ENCODE measurements at regions not wholly inside any gene's neighbourhood (a gene's known extent, or its start where the extent isn't known, plus 50 kb on each side); places are given as distances from the start of the nearest gene placed in this dataset.

DNA sequence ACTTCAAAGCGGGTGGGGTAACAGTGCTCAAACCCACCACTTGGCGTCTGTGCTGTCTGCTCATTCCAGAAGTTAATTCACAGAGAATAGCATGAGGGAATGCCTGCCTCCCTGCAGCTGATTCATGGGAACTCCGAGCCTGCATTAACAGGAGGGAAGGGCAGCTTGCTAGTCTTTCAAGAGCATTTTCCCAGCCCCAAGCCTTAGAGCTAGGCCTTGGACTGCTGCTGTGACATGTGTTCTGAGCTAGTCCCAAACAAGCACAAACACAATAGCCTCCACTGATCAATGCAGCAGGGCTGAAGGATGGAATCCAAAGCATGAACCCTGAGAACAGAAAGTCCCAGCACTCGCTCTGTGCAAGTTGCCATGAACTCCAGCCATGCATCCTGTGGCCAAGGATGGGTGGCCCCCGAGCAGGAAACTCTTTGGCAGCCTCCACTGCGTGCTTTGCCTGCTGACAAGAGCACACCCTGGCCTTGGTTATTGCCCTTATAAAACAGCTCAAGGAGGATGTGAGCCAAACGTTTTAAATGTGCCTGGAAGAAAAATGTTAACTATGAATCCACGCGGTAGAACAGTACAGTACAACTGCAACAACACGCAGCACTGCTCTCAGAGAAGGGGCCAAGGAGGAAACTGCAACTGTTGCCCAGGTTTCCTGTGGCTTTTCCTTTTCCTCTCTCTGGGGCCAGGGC, 653.1 kb upstream of the KLF4 start:
- Histone ChIP-seq H3K27ac (ENCODE audit: low read depth, low read length) (peak overlapping the region; percentile 61), H3K27me3 (ENCODE audit: control insufficient read depth in 3 of 3, insufficient read depth in 3 of 3, low read length in 3 of 3) (no peaks in the 10 kb centered on the region), H3K9ac (ENCODE audit: low read depth in 1 of 3, low read length in 3 of 3) (peak overlapping the region in 2 of 3 donors; percentile 17 to 54), H3K4me1 (ENCODE audit: control insufficient read depth in 3 of 3, insufficient read depth in 3 of 3, low read length in 3 of 3) (peaks cover 14 to 22% (median 15%) of the 10 kb centered on the region in 3 donors), H3K4me3 (ENCODE audit: low read length in 3 of 3) (peak overlapping the region in 1 of 3 donors; percentile 1), H3K36me3 (ENCODE audit: control insufficient read depth in 3 of 3, insufficient read depth in 3 of 3, low read length in 3 of 3) (no peaks in the 10 kb centered on the region), H3K9me3 (ENCODE audit: control insufficient read depth in 3 of 3, low read length in 3 of 3) (no peaks in the 10 kb centered on the region)

DNA sequence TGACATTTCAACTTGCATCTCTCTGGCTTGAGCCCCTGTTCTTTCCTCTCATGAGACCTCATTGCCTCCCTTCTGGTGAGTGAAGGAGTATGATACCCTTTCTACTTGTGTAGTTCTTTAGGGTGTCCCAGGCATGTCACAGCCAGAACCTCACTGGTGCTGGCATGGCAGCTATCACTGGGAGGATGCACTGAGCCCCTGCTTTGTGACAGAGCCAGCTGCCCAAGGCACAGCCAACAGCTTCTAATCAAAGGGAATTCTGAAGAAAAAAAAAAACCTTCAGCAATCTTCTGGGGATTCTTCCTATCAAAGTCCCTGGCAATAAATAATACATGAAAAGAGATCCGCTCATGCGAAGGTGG, 652.6 kb upstream of the KLF4 start:
- no peaks in the 10 kb centered on the region for H3K9me3 ChIP-seq (ENCODE audit: control insufficient read depth in 3 of 3, low read length in 3 of 3)
- no peaks in the 10 kb centered on the region for H3K27me3 ChIP-seq (ENCODE audit: control insufficient read depth in 3 of 3, insufficient read depth in 3 of 3, low read length in 3 of 3)
- H3K36me3 ChIP-seq (ENCODE audit: control insufficient read depth in 3 of 3, insufficient read depth in 3 of 3, low read length in 3 of 3) = no peaks in the 10 kb centered on the region
- peak overlapping the region in 1 of 3 donors; percentile 54 for H3K9ac ChIP-seq (ENCODE audit: low read depth in 1 of 3, low read length in 3 of 3)
- peaks cover 16 to 28% (median 16%) of the 10 kb centered on the region in 3 donors for H3K4me1 ChIP-seq (ENCODE audit: control insufficient read depth in 3 of 3, insufficient read depth in 3 of 3, low read length in 3 of 3)
- H3K4me3 ChIP-seq (ENCODE audit: low read length in 3 of 3) = no peak overlapping the region
- H3K27ac ChIP-seq (ENCODE audit: low read depth, low read length) = peak overlapping the region; percentile 61

DNA sequence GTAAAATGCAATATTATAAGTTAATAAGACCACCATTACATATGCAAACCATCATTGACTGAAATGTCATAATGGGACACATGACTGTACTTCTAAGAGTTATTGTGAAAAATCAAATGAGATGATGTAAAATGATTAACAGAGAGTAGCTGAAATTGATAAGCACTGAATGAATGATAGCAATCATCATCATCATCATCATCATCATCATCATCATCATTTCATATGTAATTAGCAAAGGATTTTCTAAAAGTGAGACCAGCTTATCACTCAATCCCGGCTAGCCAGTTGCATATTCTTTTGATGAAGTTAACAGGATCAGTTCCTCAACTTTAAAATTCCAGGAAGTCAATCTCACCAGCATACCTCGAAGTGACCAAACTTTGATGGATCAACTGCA, 650.3 kb upstream of the KLF4 start:
- H3K9me3 ChIP-seq (ENCODE audit: control insufficient read depth in 3 of 3, low read length in 3 of 3) = no peaks in the 10 kb centered on the region
- H3K27me3 ChIP-seq (ENCODE audit: control insufficient read depth in 3 of 3, insufficient read depth in 3 of 3, low read length in 3 of 3) = no peaks in the 10 kb centered on the region
- H3K36me3 ChIP-seq (ENCODE audit: control insufficient read depth in 3 of 3, insufficient read depth in 3 of 3, low read length in 3 of 3) = no peaks in the 10 kb centered on the region
- H3K4me1 ChIP-seq (ENCODE audit: control insufficient read depth in 3 of 3, insufficient read depth in 3 of 3, low read length in 3 of 3) = peaks cover 19 to 28% (median 21%) of the 10 kb centered on the region in 3 donors
- H3K27ac ChIP-seq (ENCODE audit: low read depth, low read length) = no peak overlapping the region
- no peak overlapping the region for H3K9ac ChIP-seq (ENCODE audit: low read depth in 1 of 3, low read length in 3 of 3)
- no peak overlapping the region for H3K4me3 ChIP-seq (ENCODE audit: low read length in 3 of 3)

DNA sequence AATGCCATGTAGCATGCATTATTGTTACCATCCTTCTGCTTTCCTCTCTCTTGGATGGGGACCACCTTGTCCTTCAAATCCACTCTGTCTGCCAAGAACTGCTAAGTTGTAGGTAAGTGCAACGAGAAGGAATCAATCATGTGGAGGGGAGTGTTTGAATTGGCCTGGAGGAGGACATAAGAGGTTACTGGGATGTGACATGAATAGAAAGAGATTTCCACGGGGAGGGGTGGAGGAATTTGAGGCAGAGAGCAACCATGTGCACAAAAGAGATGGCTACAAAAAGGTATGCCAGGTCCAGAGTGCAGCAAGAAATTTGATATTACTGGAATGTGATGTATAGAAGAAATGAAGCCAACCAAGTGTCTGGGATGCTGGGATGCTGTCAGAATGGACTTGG, 648.9 kb upstream of the KLF4 start:
- Histone ChIP-seq H3K27ac (ENCODE audit: low read depth, low read length) (no peak overlapping the region), H3K36me3 (ENCODE audit: control insufficient read depth in 3 of 3, insufficient read depth in 3 of 3, low read length in 3 of 3) (no peaks in the 10 kb centered on the region), H3K27me3 (ENCODE audit: control insufficient read depth in 3 of 3, insufficient read depth in 3 of 3, low read length in 3 of 3) (no peaks in the 10 kb centered on the region), H3K4me1 (ENCODE audit: control insufficient read depth in 3 of 3, insufficient read depth in 3 of 3, low read length in 3 of 3) (peaks cover 19 to 28% (median 21%) of the 10 kb centered on the region in 3 donors), H3K9me3 (ENCODE audit: control insufficient read depth in 3 of 3, low read length in 3 of 3) (no peaks in the 10 kb centered on the region), H3K4me3 (ENCODE audit: low read length in 3 of 3) (no peak overlapping the region), H3K9ac (ENCODE audit: low read depth in 1 of 3, low read length in 3 of 3) (no peak overlapping the region)

DNA sequence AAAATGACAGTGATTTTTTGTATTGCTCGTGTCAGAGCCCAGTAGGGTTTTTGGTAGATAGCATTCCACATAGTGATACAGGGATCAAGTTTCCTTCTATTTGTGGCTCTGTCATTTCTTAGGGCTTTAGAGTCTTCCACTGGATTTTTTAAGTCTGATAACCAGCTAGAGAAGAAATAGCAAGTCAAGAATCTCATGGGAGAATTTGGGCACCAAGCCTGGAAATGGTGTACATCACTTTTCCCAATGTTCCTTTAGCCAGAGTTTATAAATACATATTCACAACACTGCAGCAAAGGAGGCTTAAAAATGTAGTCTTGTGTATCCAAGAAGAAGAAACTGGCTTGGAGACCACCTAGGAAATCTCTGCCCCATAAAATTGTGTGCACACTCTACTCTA, 647.1 kb upstream of the KLF4 start:
- Histone ChIP-seq H3K27ac (ENCODE audit: low read depth, low read length) (no peak overlapping the region), H3K4me3 (ENCODE audit: low read length in 3 of 3) (no peak overlapping the region), H3K36me3 (ENCODE audit: control insufficient read depth in 3 of 3, insufficient read depth in 3 of 3, low read length in 3 of 3) (no peaks in the 10 kb centered on the region), H3K4me1 (ENCODE audit: control insufficient read depth in 3 of 3, insufficient read depth in 3 of 3, low read length in 3 of 3) (peaks cover 4 to 12% (median 8%) of the 10 kb centered on the region in 3 donors), H3K9me3 (ENCODE audit: control insufficient read depth in 3 of 3, low read length in 3 of 3) (no peaks in the 10 kb centered on the region), H3K27me3 (ENCODE audit: control insufficient read depth in 3 of 3, insufficient read depth in 3 of 3, low read length in 3 of 3) (no peaks in the 10 kb centered on the region), H3K9ac (ENCODE audit: low read depth in 1 of 3, low read length in 3 of 3) (no peak overlapping the region)

DNA sequence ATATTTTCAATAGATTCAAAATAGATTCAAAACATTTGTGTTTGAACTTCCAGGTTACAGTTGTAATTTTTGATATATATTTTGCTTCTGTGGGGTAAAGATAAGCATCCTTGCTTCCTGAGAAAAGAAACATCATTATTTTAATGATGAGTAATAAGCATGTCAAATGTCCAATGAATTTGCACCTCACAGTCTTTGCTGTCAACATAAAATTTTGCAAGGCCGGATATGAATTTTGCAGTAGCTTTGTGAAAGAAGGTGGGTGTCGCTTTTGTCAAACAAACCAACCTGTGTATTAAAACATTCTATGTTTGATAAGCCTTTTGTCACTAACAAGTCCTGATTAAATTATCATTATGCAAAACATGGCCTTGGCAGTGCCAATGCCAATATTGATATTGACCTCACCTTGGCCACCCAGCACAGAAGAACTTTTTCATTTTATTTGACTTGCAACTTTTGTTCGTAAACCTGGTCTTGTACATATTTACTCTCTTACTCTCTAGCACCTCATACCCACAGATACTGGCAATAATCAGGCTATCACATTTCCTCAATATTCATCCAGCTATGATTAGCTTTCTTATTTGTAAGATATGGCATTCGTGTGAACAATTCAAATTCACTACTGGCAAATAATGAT, 645.0 kb upstream of the KLF4 start:
- Histone ChIP-seq H3K4me1 (ENCODE audit: control insufficient read depth in 3 of 3, insufficient read depth in 3 of 3, low read length in 3 of 3) (peaks cover 4 to 11% (median 8%) of the 10 kb centered on the region in 3 donors), H3K4me3 (ENCODE audit: low read length in 3 of 3) (no peak overlapping the region), H3K36me3 (ENCODE audit: control insufficient read depth in 3 of 3, insufficient read depth in 3 of 3, low read length in 3 of 3) (no peaks in the 10 kb centered on the region), H3K27me3 (ENCODE audit: control insufficient read depth in 3 of 3, insufficient read depth in 3 of 3, low read length in 3 of 3) (no peaks in the 10 kb centered on the region), H3K9me3 (ENCODE audit: control insufficient read depth in 3 of 3, low read length in 3 of 3) (no peaks in the 10 kb centered on the region), H3K27ac (ENCODE audit: low read depth, low read length) (no peak overlapping the region), H3K9ac (ENCODE audit: low read depth in 1 of 3, low read length in 3 of 3) (no peak overlapping the region)

DNA sequence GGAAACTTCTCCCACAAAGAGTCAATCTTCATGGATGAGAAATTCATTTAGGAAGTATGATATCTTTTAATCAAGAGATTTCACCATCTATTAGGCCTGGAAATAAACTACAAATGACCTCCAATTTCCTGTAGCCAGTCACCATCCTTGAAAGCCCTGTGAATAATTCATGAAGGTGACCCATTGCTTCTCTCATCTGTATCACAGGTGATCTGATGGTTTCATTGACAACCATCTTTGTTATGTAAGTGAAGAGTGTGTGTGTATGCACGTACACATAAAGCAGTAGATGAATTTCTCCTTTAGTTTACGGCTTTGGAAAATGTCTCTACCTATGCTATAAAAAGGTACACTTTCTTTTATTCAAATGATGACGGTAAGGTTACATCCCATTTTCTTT, 644.1 kb upstream of the KLF4 start:
- no peaks in the 10 kb centered on the region for H3K27me3 ChIP-seq (ENCODE audit: control insufficient read depth in 3 of 3, insufficient read depth in 3 of 3, low read length in 3 of 3)
- H3K4me3 ChIP-seq (ENCODE audit: low read length in 3 of 3) = no peak overlapping the region
- no peak overlapping the region for H3K9ac ChIP-seq (ENCODE audit: low read depth in 1 of 3, low read length in 3 of 3)
- H3K4me1 ChIP-seq (ENCODE audit: control insufficient read depth in 3 of 3, insufficient read depth in 3 of 3, low read length in 3 of 3) = peaks cover 4 to 11% (median 8%) of the 10 kb centered on the region in 3 donors
- H3K9me3 ChIP-seq (ENCODE audit: control insufficient read depth in 3 of 3, low read length in 3 of 3) = no peaks in the 10 kb centered on the region
- H3K27ac ChIP-seq (ENCODE audit: low read depth, low read length) = no peak overlapping the region
- H3K36me3 ChIP-seq (ENCODE audit: control insufficient read depth in 3 of 3, insufficient read depth in 3 of 3, low read length in 3 of 3) = no peaks in the 10 kb centered on the region

DNA sequence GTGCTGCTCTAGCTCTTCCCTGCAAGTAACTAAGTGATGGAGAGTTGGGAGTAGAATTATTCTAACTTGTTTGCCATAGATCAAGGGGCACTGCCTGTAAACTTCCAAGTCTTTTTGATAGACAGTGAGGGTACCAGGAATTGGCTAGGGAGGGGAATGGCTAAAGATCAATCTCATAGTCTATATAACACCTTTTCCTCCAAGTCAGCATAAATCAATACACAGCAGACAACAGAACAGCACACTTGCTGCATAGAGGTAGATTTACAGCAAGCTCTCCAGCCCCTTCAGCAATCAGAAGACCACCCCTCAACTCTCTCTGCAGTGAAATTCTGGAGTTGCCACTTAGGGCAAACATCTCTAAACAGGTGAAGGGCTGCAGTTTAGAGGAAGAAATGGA, 643.5 kb upstream of the KLF4 start:
- Histone ChIP-seq H3K27ac (ENCODE audit: low read depth, low read length) (no peak overlapping the region), H3K27me3 (ENCODE audit: control insufficient read depth in 3 of 3, insufficient read depth in 3 of 3, low read length in 3 of 3) (no peaks in the 10 kb centered on the region), H3K4me3 (ENCODE audit: low read length in 3 of 3) (no peak overlapping the region), H3K9ac (ENCODE audit: low read depth in 1 of 3, low read length in 3 of 3) (no peak overlapping the region), H3K9me3 (ENCODE audit: control insufficient read depth in 3 of 3, low read length in 3 of 3) (no peaks in the 10 kb centered on the region), H3K36me3 (ENCODE audit: control insufficient read depth in 3 of 3, insufficient read depth in 3 of 3, low read length in 3 of 3) (no peaks in the 10 kb centered on the region), H3K4me1 (ENCODE audit: control insufficient read depth in 3 of 3, insufficient read depth in 3 of 3, low read length in 3 of 3) (peaks cover 4 to 10% (median 8%) of the 10 kb centered on the region in 3 donors)

DNA sequence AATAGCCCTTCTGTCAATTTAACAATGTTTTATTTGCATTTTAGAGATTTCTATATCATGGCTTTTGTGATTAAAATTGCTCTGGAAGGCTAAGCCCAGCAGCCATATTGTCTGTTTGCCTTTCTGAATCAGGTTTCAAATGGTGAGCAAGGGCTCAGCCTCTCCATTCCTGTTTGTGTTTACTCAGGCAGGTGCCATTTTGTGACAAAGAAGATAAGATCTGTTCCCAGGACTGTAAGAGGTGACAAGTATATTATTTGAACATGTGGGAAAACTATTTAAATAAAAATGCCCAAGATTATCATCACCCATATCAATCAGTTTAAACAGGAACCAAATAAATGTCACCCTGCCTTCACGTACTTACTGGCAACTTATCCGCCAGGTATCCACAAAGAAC, 641.3 kb upstream of the KLF4 start:
- no peak overlapping the region for H3K9ac ChIP-seq (ENCODE audit: low read depth in 1 of 3, low read length in 3 of 3)
- no peaks in the 10 kb centered on the region for H3K9me3 ChIP-seq (ENCODE audit: control insufficient read depth in 3 of 3, low read length in 3 of 3)
- H3K27me3 ChIP-seq (ENCODE audit: control insufficient read depth in 3 of 3, insufficient read depth in 3 of 3, low read length in 3 of 3) = no peaks in the 10 kb centered on the region
- H3K27ac ChIP-seq (ENCODE audit: low read depth, low read length) = no peak overlapping the region
- no peaks in the 10 kb centered on the region for H3K4me1 ChIP-seq (ENCODE audit: control insufficient read depth in 3 of 3, insufficient read depth in 3 of 3, low read length in 3 of 3)
- no peaks in the 10 kb centered on the region for H3K36me3 ChIP-seq (ENCODE audit: control insufficient read depth in 3 of 3, insufficient read depth in 3 of 3, low read length in 3 of 3)
- no peak overlapping the region for H3K4me3 ChIP-seq (ENCODE audit: low read length in 3 of 3)

DNA sequence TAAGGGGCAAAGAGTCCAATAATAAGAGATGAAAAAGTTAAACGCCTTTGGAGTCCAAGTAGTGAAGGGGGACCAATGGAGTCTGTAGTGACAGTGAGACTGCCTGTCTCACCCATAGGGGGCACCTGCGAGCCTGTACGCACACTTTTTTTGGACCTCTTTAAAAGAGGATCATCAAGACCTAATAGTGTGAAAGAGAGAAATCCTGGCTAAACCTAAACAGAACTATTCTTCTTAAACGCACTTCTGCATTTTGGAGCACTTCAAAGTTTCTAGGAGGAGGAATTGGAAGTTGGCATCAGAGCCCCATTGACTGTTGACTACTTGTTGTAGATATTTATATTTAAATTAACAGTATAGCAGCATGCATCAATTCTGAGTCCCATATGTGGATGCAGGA, 636.1 kb upstream of the KLF4 start:
- Histone ChIP-seq H3K27ac (ENCODE audit: low read depth, low read length) (no peak overlapping the region), H3K4me1 (ENCODE audit: control insufficient read depth in 3 of 3, insufficient read depth in 3 of 3, low read length in 3 of 3) (no peaks in the 10 kb centered on the region), H3K9me3 (ENCODE audit: control insufficient read depth in 3 of 3, low read length in 3 of 3) (no peaks in the 10 kb centered on the region)

More for the DNA sequence above, 636.1 kb upstream of the KLF4 start:
- Histone ChIP-seq H3K4me3 (ENCODE audit: low read length in 3 of 3) (no peak overlapping the region), H3K36me3 (ENCODE audit: control insufficient read depth in 3 of 3, insufficient read depth in 3 of 3, low read length in 3 of 3) (no peaks in the 10 kb centered on the region), H3K27me3 (ENCODE audit: control insufficient read depth in 3 of 3, insufficient read depth in 3 of 3, low read length in 3 of 3) (no peaks in the 10 kb centered on the region), H3K9ac (ENCODE audit: low read depth in 1 of 3, low read length in 3 of 3) (no peak overlapping the region)
